Peyer's patch (tissue), 4 donors: ENCODE measurements at regions not wholly inside any gene's neighbourhood (a gene's known extent, or its start where the extent isn't known, plus 50 kb on each side); places are given as distances from the start of the nearest gene placed in this dataset.

Experiments used
- CTCF ChIP-seq, 6 experiments: fragments of 450-650 bp in 4 of 6; fragments of 200-600 bp in 2 of 6; sonication (generic) in 1 of 6; IDR thresholded peaks; one replicate each; pipeline ENCODE4 v1.5.1; 2017 to 2019; ENCODE audit warnings: antibody characterized with exemption in 6 of 6, mild to moderate bottlenecking in 3 of 6, moderate library complexity in 1 of 6
- POLR2A ChIP-seq, 2 donors: fragments of 450-650 bp; IDR thresholded peaks; one replicate each; pipeline ENCODE4 v1.5.1; 2017; ENCODE audit warnings: antibody characterized with exemption in 2 of 2, mild to moderate bottlenecking in 2 of 2, moderate library complexity in 2 of 2

DNA sequence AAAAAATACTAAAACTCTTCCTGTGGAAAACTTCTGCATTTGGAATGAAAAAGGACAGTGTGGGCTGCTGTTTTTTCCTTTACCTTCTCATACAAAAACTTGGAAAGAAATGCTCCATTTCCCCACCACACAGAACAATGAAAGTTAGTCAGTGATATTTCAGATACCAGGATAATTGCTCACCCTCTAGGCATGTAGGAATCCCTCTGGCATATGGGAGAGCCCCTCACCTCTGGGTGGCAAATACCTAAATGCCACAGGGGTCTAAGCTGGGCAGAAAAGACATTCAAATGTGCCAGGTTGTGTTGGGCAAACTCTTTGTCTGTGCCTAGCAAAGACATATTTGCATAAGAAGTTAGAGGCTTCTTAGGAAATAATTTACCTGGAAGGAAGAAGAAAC is 560.3 kb upstream of the NR2F2 start:
- TF ChIP-seq POLR2A (IDR thresholded peaks at IDR 0.05) (no peak), CTCF (IDR thresholded peaks at IDR 0.05) (no peak)
